ENCODE measurements at regions not wholly inside any gene's neighbourhood (a gene's known extent, or its start where the extent isn't known, plus 50 kb on each side); places are given as distances from the start of the nearest gene placed in this dataset.

DNA sequence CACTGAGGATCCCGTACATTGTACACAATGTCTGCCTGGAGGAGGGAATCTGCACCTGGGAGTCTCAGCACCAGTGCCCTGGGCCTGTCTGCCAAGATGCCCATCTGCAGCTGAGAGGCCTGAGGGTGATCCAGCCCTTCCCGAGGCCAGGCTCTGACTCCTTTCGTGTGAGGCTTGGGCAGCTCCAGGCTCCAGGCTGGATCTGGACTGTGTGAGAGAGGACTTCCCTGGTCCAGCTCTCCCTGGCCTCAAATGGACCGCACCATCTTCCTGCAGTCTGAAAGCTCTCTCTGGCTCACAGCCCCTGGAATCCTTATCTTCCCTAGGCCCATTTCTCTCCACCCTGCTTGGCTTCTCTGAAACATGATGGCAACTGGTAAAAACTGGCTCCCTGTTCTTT lies 324.6 kb downstream of the DYSF start:
- DNase-seq (ENCODE audit: low read depth in 2 of 2): no peak

DNA sequence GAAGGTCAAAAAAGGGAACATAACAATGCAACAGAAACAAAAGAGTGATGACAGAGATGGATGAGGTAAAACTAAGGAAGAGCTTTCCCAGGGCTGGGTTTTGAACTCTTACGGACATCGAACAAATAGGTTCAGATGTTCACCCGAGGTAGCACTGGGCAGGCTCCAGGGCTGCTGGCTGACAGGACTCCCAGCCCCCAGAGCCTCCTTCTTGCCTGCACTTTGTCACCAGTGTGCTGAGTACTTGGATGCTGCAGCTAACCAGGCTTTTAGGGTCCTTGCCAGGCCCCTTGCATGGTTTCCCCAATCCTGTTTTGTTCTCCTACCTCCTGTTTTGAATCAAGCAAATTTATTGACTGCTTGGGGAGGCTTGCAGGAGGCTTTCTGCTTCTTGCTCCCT lies 322.9 kb downstream of the DYSF start:
- no peak for DNase-seq (ENCODE audit: low read depth in 2 of 2)

DNA sequence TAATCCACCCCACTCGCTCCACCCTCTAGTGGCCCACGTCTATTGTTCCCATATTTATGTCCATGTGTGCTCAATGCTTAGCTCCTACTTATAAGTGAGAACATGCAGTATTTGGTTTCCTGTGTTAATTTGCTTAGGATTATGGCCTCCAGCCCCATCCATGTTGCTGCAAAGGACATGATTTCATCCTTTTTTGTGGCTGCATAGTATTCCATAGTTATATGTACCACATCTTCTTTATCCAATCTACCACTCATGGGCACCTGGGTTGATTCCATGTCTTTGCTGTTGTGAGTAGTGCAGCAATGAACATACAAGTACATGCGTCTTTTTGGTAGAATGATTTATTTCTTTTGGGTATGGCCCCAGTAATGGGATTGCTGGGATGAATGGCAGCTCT lies 319.9 kb downstream of the DYSF start:
- no peak for DNase-seq (ENCODE audit: low read depth in 2 of 2)

DNA sequence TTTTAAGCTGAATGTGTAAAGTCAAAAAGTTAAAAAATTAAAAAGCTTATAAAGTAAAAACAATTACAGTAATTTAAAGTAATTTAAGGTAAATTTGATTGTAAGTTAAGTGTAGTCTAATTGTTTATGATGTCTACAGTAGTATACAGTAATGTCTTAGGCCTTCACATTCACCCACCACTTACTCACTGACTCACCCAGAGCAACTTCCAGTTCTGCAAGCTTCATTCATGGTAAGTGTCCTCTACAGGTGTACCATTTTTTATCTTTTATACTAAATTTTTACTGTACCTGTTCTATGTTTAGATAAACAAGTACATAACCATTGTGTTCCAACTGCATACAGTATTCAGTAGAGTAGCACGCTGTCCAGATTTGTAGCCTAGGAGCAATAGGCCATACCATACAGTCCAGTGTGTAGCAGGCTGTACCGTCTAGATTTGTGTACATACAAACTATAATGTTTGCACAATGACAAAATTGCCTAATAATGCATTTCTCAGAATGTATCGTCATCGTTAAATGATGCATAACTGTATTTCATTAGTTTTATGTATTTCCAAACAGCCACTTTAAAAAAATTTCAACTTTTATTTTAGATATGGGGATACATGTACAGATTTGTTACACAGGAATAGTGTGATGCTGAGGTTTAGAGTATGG lies 319.3 kb downstream of the DYSF start:
- DNase-seq (ENCODE audit: low read depth in 2 of 2): no peak

DNA sequence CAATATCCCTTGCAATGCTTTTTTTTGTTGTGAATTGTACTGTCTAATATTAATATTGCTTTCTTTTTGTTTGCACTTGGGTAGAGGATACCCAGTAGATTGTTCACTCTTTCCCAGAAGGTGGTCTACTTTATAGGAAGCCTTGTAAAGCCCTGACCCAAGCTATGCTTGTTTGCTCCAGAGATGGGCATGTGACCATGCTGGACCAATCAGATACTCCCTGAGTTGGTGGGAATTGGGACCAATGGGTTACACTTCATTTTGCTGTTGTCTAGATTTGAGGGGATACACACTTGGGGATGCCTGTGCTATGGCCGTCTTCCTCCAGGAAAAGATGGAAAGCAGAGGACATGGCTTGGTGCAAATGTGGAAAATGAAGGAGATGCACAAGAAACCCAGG lies 314.3 kb downstream of the DYSF start:
- DNase-seq (ENCODE audit: low read depth in 2 of 2): no peak

DNA sequence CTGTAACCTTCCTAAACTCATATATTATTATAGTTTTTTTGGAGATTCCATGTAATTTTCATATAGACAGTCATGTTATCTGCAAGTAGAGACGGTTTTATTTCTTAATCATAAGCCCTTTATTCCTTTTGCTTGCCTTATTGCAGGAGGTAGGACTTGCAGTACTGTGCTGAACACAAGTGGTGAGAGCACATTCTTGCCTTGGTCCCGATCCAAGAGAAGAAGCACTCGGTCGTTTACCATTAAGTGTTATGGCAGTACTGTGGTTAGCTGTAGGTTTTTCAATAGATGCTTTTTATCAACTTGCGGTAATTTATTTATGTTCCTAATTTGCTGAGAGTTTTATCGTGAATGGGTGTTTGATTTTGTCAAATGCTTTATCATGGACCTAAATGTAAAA lies 305.7 kb downstream of the DYSF start:
- no peak for DNase-seq (ENCODE audit: low read depth in 2 of 2)

DNA sequence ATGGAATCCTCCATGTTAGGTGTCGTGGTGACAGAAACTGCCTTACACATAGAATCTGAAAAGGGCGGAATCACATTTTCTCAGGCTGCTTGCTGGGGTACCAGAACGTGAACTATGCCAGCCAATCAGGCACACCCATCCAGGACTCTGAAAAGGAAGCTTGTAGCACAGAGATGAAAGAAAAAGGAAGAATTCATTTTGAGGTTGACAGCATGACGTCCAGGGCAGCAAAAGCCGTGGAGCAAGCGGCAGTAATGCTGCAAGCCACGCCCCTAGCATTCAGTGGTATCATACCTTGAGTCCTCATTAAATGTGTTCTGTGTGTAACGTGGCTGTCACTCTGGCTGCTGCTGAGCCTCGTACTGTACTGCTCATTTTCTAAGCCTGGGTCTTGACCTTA lies 304.0 kb downstream of the DYSF start:
- DNase-seq (ENCODE audit: low read depth in 2 of 2): no peak

DNA sequence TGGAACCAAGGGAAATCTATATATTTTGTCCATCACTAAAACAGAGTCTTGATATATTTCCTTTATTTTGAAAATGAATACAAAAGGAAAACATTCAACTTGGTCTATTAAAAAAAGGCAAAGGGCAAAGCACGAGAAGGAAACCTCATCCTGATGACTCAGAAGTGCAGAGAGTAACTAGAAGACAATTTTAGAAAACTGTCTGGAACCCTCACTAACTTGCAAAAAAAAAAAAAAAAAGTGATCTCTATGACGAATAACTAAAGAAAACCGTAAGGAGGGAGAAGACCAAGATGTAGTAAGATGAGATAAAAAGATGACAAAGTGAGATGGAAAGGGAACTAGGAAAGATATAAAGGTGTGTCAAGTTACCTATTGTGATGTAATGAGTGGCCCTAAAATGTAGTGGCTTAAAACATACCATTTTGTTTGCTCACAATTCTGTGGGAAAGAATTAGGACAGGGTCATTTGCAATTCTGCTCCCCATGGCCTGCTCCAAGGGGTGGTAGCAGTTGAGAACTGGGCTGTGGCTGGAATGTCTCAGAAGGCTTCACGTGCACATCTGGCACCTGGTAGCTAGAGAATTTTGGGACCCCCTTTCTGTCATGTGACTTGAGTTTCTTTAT lies 303.0 kb downstream of the DYSF start:
- no peak for DNase-seq (ENCODE audit: low read depth in 2 of 2)

DNA sequence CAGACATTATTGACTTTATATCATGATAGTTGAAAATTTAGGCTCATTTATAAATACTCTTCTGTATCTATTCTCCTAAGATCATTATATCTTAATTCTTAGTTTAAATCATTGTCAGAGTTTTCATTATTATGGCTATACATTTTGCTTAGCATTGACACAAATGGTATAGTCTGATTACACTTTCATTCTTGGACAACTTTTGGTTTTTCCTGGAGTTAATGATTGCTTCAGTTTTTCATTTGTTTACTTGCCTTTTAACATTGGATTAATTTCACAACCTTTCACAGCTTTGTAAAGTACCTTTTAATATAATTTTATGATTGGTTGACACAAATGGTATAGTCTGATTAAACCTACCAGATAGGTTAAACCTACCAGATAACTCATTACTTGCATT lies 298.2 kb downstream of the DYSF start:
- no peak for DNase-seq (ENCODE audit: low read depth in 2 of 2)

DNA sequence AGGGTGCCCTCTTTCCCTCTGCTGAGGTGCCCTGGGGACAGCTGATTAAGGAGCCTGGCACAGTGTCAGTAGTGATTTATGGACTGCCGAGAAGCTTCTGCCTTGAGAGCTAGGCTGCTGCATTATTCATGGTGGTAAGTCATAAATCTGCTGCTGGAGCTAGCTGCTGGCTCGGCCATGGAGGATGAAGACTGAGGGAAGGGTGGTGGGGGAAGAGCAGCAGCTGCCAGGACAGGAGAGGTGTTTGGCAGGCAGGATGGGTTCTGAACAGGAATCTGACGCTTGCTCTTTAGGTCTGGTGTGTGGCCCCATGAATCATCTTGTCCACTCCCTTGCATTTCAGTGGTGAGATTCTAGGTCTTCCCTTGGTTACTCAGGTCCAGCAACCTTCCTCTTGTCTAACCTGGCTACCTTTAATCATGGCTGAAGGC lies 296.3 kb downstream of the DYSF start:
- DNase-seq (ENCODE audit: low read depth in 2 of 2): no peak

DNA sequence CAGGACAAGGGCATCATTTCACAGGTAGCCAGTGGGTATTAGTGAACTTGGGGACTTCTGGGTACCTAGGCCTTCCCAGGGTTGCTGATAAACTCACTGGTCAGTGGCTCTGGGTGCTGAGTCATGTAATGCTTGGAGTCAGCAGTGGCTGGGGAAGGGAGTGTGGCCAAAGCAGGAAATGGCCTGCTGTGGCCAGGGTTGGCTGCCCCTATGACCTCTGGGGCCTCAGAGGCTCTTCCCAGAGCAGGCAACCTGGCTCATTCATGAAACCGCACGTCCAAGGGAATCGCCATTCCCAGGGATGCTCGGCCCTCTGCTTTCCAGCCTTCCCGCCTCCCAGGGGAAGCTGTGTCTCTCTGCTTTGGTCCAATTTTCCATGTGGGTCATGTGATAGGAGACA lies 294.9 kb downstream of the DYSF start:
- no peak for DNase-seq (ENCODE audit: low read depth in 2 of 2)

DNA sequence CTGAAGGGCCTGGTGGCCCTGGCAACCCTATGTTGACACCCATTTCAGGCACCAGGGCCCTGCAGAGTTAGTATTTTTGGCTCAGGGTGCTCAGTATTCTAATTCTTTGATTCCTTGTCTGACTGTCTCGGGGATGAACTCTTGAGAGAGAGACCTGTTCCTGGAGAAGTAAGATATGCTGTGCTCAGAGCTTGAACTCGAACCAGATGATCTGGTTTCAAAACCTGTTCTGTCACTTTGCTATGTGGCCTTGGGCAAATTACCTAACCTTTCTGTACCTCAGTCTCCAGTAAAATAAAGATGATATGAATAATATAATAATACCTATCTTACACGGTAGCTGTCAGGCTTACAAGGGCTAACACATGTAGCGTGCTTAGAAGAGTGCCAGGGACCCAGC lies 294.2 kb downstream of the DYSF start:
- no peak for DNase-seq (ENCODE audit: low read depth in 2 of 2)

DNA sequence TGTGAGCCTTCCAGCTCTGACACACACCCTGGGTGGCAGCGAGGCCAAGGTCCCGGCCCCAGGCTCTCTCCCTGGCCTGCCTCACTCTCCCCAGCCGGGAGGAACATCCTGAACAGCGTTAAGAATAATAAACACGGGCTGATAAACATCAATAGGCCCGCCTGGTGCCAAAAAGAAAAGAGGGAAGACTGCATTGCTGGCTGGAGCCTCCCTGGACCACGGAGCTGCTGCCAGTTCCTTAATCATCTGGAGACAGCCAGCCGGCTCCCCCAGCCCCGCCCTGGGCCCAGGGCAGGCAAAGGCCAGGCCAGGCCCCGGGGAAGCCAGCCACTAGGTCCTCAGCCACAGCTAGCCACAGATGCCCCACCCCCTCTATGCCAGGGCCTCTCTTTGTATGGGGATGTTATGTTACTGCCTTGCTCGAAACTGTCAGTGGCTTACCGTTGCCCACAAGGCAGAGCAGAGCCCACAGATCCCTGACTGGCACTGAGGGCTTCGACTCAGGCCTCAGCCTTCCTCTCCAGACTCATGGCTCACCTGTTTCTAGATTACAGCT lies 293.7 kb downstream of the DYSF start:
- DNase-seq (ENCODE audit: low read depth in 2 of 2): no peak

DNA sequence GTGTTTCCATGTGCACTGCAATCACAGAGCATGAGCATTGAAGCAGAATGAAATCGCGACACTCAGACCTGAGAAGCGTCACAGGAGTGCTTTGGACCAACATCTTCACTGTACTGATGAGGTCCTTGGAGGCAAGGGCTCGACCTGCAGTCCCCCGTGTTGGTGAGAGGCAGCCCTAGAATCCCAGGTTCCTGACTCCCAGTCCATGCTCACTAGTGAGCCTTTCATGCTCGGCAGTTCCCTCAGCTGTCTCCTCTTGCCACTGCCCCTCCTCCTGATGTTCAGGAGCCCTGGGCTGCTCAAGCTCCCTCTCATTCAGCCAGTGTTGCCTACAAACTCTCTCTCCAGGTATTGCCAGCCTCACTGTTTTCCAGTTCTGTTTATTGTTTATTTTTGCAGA lies 291.4 kb downstream of the DYSF start:
- no peak for DNase-seq (ENCODE audit: low read depth in 2 of 2)

DNA sequence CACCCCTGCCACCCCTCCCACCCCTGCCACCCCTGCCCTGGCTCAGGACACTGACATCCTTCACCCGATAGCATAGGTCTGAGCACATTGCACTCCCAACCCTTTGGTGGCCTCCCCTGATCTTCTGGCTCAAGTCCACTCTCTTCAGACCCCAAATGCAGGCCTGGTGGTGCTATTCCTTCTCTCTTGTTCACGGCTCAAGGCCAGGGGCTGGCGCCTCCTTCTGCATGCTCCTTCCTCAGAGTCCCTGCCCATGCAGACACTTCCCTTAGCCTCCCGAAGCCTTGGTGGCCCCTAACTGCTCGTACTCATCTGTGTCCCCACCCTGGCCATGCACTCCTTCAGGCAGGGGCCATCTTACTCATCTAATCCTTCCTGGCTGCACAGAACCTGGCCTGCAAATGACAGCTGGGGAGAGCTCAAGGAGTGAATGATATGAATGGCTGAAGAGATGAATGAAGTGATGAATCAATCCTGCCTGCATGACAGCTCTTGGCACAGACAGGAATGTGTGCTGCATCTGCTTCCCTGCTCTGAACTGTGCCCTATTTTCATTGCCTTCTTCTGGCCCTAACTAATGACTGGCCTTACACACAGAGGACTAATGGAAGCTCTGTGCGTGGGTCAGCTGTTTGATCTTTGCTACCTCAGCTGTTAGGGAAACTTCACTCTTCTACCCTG lies 290.8 kb downstream of the DYSF start:
- DNase-seq (ENCODE audit: low read depth in 2 of 2): no peak

DNA sequence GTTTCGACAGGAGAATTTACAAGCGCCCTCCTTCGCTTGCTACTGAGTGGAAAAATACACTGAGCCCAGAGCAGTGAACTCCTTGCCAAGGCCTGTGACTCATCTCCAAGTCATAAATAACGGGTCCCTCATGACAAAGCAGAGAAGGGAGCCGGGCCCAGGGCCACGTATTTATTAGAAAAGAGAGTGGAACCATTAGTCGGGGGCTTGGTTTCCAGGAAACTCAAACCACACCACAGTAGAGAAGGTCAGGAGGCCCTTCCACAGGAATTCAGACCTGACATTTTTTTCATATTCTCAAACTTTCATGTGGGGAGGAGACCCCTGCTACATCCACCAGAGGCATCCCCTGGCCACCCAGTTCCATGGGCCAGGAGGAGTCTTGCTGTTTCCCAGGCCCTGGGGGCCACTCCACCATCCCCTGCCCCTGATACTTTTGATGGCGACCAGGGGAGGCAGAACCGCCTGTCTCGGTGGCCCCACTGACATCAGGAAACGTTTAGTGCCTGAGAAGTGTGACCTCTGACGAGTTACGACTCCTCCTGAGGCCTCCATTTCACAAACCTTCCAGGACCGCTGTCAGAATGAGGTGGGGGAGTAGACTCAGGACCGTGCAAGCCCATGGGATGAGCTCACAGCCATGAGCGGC lies 289.7 kb downstream of the DYSF start:
- no peak for DNase-seq (ENCODE audit: low read depth in 2 of 2)

DNA sequence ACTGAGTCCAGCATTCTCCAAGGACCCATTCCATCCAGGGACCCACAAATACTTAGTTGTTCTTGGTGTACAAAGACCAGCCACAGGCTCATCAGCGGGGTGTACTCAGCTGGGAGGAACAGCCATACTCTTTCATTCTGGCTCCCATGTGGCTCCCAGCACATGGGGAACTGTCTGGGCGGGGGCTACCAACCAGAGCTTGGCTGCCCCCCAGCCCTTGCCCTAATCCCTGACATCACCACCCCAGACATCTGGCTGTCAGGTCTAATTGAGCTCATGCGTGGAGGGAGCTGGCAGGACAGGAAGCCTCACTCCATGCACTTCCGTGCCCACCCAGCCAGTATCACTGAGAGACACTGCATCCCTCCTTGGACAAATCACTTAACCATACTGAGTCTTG lies 283.6 kb downstream of the DYSF start:
- DNase-seq (ENCODE audit: low read depth in 2 of 2): no peak

DNA sequence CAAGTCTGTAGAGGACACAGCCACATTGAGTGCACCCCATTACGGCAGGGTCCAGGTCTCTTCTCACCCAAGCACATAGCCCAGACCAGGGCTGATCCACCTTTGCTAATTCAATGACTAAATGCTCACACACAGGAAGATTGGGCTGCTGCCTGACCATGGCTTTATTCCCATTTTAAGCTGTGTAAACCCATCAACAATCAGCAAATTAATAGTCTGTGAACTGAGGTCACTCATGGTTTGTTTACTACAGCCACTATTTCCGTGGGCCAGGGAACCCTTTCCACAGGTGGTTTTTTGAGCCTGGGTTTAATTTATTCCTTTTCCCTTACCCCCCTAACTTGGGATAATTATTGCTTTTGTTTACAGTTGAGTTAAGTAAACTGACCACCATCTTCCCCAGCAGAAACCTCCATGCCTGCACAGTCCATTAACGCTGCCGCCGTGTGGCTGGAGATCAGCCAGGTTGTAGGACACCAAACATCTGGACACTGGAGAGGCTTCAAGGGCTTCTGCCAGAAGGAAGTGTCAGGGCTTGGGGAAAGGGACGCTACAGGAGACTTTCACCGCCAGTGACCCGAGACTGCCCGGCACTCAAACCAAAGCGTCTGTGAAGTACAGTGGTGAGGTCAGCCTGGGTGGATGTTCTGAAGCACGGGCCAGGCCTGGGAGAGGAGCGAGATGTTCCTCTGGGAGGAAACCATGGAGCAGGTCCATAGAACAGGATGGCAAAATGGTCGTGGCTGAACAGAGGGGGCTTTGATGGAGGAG lies 282.9 kb downstream of the DYSF start:
- DNase-seq (ENCODE audit: low read depth in 2 of 2): no peak

All from stimulated activated CD4-positive, alpha-beta T cell treated with anti-CD3 and anti-CD28 coated beads, Interleukin-1b, Interleukin-23, amount 100 ng/mL, for 4 hours (primary cell).